ENCODE measurements at regions not wholly inside any gene's neighbourhood (a gene's known extent, or its start where the extent isn't known, plus 50 kb on each side); places are given as distances from the start of the nearest gene placed in this dataset.
"Not testable (repeated sequence)": the region's sequence is repeated elsewhere in the genome, so short reads cannot be mapped to it uniquely, and the experiment has no call there.

DNA sequence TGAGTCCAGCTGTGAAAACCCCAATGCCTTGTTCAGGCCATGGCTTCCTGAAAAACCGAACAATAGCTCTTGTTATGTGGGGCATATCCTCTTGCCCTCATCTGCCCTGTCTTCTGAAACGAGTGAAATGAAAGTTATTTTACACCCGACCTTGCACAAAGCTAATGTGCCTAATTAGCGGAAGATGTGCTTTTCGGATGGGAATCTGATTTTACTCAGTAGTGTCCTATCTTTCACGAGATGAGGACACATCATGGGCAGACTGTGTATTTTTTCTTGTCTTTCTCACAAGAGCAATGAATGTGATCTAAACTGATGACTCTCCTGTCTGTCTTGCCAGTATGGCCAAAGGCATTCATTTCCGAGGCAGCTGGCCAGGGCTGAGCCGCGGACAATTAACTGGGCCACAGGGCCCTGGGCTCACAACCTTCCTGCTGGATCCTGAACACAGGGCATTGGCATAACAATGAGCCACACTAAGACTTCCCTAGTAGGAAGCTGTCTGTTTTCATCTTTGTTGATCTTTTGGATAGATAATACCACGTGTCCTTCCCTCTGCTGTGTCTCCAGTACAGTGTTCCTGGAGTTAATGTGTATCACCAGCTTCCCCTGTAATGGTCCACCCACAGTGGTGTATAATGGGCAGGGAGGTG is 86.0 kb upstream of the HIF1A start:
- Mint-ChIP-seq H3K4me1 (peaks cover 42% of the 10 kb centered on the region), H3K27me3 (ENCODE audit: low read depth, poor library complexity) (peaks cover 13% of the 10 kb centered on the region), H3K4me3 (no peak overlapping the region), H3K9me3 (no peaks in the 10 kb centered on the region), H3K36me3 (ENCODE audit: low read depth) (no peaks in the 10 kb centered on the region), H3K27ac (no peak overlapping the region)
- no peak for DNase-seq
- TF ChIP-seq, protein P1, sequence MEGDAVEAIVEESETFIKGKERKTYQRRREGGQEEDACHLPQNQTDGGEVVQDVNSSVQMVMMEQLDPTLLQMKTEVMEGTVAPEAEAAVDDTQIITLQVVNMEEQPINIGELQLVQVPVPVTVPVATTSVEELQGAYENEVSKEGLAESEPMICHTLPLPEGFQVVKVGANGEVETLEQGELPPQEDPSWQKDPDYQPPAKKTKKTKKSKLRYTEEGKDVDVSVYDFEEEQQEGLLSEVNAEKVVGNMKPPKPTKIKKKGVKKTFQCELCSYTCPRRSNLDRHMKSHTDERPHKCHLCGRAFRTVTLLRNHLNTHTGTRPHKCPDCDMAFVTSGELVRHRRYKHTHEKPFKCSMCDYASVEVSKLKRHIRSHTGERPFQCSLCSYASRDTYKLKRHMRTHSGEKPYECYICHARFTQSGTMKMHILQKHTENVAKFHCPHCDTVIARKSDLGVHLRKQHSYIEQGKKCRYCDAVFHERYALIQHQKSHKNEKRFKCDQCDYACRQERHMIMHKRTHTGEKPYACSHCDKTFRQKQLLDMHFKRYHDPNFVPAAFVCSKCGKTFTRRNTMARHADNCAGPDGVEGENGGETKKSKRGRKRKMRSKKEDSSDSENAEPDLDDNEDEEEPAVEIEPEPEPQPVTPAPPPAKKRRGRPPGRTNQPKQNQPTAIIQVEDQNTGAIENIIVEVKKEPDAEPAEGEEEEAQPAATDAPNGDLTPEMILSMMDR (IDR thresholded peaks at IDR 0.05): no peak

DNA sequence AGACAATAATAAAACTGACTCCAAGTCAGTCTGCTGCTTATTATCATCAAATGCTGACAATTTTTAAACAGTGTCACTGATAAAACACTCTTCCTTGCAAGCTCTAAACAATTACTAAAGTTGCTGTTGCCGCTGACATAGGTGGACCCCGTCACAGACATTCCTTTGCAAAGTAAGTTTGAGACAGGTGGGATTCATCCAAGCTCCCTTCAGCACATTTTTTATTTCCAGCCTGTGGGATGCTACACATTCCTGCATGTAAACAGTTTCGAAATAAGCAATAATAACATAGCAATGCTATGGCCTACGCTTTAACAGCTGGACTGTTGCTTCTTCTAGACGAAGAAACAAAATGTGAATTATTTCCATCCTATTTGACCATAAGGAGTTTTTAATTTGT is 85.4 kb upstream of the HIF1A start:
- TF ChIP-seq, protein P1 (IDR thresholded peaks at IDR 0.05): no peak
- Mint-ChIP-seq H3K9me3 (no peaks in the 10 kb centered on the region), H3K4me1 (peaks cover 39% of the 10 kb centered on the region), H3K27me3 (ENCODE audit: low read depth, poor library complexity) (peaks cover 13% of the 10 kb centered on the region), H3K27ac (no peak overlapping the region), H3K4me3 (no peak overlapping the region), H3K36me3 (ENCODE audit: low read depth) (no peaks in the 10 kb centered on the region)
- DNase-seq: no peak

DNA sequence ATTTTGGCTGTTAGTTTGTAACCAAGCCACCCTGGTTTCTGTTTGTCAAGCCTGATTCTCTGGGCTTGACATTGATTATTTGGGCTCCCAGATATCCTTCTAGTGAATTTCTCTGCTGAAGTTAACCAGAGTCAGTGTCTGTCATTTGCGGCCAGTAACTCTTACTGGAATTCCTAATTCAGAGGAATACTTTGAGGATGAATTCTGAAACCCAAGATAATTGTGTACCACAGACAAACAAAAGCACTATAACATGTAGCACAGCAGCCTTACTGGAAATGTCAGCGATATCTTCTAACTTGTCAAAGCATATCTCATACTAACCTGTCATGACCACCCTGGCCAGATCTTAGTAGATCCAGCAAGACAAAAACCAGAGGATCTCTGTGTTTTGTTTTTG is 84.4 kb upstream of the HIF1A start:
- Mint-ChIP-seq H3K27ac (no peak overlapping the region), H3K36me3 (ENCODE audit: low read depth) (no peaks in the 10 kb centered on the region), H3K4me3 (no peak overlapping the region), H3K9me3 (no peaks in the 10 kb centered on the region), H3K4me1 (peaks cover 44% of the 10 kb centered on the region), H3K27me3 (ENCODE audit: low read depth, poor library complexity) (peaks cover 16% of the 10 kb centered on the region)
- TF ChIP-seq, protein P1 (IDR thresholded peaks at IDR 0.05): no peak
- DNase-seq: no peak

DNA sequence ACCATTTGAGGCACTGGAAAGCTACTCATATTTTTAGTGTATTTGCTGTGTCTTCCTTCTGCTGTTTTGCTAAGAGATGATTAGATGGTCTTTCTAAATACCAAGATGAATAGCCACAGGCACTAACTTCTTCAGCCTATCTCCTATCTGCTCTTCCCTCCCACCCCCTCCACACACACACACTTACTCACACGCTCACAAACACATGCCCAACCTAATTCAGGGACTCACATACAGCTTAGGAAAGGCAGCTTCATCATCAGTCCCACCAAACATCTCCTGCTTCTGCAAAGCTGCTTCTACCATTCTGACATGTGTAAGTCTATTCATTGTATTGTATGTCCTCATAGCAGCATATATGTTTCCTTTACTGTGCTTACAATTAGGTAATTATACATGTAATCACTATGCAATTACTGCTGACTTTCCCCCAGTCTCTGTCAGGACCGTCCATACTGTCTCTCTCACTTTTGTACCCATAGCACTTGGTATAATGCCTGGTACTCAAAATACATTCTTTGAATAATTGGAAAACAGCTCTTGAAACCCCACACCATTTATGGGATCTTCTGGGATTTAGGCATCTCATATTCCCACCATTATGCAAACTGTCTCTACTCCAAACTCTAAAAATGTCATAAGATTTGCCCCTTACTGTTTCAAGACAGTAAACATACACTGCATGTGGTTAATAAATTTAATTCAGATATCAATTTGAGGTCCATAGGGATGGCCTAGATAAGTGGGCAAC is 83.3 kb upstream of the HIF1A start:
- no peaks in the 10 kb centered on the region for H3K9me3 Mint-ChIP-seq
- no peaks in the 10 kb centered on the region for H3K36me3 Mint-ChIP-seq (ENCODE audit: low read depth)
- H3K4me1 Mint-ChIP-seq: peaks cover 40% of the 10 kb centered on the region
- H3K27me3 Mint-ChIP-seq (ENCODE audit: low read depth, poor library complexity): peaks cover 16% of the 10 kb centered on the region
- no peak overlapping the region for H3K4me3 Mint-ChIP-seq
- H3K27ac Mint-ChIP-seq: no peak overlapping the region
- TF ChIP-seq, protein P1 (IDR thresholded peaks at IDR 0.05): no peak
- DNase-seq: no peak

DNA sequence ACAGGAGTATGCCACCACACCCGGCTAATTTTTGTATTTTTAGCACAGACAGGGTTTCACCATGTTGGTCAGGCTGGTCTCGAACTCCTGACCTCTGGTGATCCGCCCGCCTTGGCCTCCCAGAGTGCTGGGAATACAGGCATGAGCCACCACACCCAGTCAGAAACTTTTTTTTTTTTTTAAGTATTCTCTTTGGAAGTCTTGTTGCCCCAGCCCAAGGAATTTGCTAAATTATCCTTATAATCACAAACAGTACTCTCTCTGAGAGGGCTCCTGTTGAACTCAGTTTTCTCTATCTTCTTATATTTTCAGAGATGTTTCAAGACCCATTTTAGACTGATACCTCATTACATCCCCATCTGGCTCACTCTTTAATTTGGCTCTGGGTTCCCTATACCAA is 82.3 kb upstream of the HIF1A start:
- not testable (repeated sequence) for H3K36me3 Mint-ChIP-seq (ENCODE audit: low read depth); DNase-seq; H3K27ac Mint-ChIP-seq; H3K9me3 Mint-ChIP-seq; H3K4me3 Mint-ChIP-seq
- H3K4me1 Mint-ChIP-seq: peaks cover 30% of the 10 kb centered on the region
- H3K27me3 Mint-ChIP-seq (ENCODE audit: low read depth, poor library complexity): peaks cover 17% of the 10 kb centered on the region

DNA sequence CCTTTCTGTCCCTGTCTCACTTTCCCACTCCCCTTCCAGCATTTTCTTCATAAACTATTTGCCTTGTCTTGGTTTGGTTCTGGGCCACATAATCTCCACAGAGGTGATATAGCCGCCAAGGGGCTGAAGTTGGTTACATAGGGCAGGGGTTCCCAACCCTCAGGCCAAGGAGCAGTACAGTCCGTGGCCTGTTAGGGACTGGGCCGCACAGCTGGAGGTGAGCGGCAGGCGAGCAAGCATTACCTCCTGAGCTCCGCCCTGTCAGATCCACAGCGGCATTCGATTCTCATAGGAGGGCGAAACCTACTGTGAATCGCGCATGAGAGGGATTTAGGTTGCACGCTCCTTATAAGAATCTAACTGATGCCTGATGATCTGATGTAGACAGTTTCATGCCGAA is 80.6 kb upstream of the HIF1A start:
- Mint-ChIP-seq H3K4me3 (no peak overlapping the region), H3K4me1 (peaks cover 18% of the 10 kb centered on the region), H3K27me3 (ENCODE audit: low read depth, poor library complexity) (peaks cover 9% of the 10 kb centered on the region), H3K9me3 (no peaks in the 10 kb centered on the region), H3K27ac (no peak overlapping the region), H3K36me3 (ENCODE audit: low read depth) (no peaks in the 10 kb centered on the region)
- no peak for DNase-seq
- TF ChIP-seq, protein P1 (IDR thresholded peaks at IDR 0.05): no peak

All from nephron progenitor cell (in vitro differentiated cells).